ENCODE measurements at regions not wholly inside any gene's neighbourhood (a gene's known extent, or its start where the extent isn't known, plus 50 kb on each side); places are given as distances from the start of the nearest gene placed in this dataset.

GRCh38 chr3:103385961-103386656, 951.3 kb downstream of the ZPLD1 start:
- DNase-seq = no peak

GRCh38 chr3:103388214-103388613, 953.4 kb downstream of the ZPLD1 start:
- no peak for DNase-seq

GRCh38 chr3:103389356-103389755, 954.5 kb downstream of the ZPLD1 start:
- DNase-seq = no peak

GRCh38 chr3:103393395-103394186, 958.8 kb downstream of the ZPLD1 start:
- no peak for DNase-seq

- no peak for DNase-seq
These were observed 968.4 kb downstream of the ZPLD1 start for GRCh38 chr3:103403191-103403590.

- no peak for DNase-seq
These were observed 971.6 kb downstream of the ZPLD1 start for GRCh38 chr3:103406320-103406850.

- DNase-seq = no peak
These were observed 975.4 kb downstream of the ZPLD1 start for GRCh38 chr3:103410231-103410630.

- DNase-seq = no peak
These were observed 986.6 kb downstream of the ZPLD1 start for GRCh38 chr3:103421460-103421859.

GRCh38 chr3:103437883-103438282, 1003.1 kb downstream of the ZPLD1 start:
- no peak for DNase-seq

GRCh38 chr3:103440539-103441203, 1005.9 kb downstream of the ZPLD1 start:
- no peak for DNase-seq

- no peak for DNase-seq
These were observed 1012.3 kb downstream of the ZPLD1 start for GRCh38 chr3:103446953-103447629.

- no peak for DNase-seq
These were observed 1018.3 kb downstream of the ZPLD1 start for GRCh38 chr3:103453152-103453551.

- DNase-seq = no peak
These were observed 1025.0 kb downstream of the ZPLD1 start for GRCh38 chr3:103459815-103460214.

- no peak for DNase-seq
These were observed 1035.7 kb downstream of the ZPLD1 start for GRCh38 chr3:103470498-103470897.

GRCh38 chr3:103494011-103494410, 1059.2 kb downstream of the ZPLD1 start:
- DNase-seq = no peak

- DNase-seq = no peak
These were observed 1059.7 kb downstream of the ZPLD1 start for GRCh38 chr3:103494512-103494911.

GRCh38 chr3:103495186-103495585, 1060.4 kb downstream of the ZPLD1 start:
- DNase-seq = no peak

- DNase-seq = no peak
These were observed 1064.5 kb downstream of the ZPLD1 start for GRCh38 chr3:103499132-103499900.

GRCh38 chr3:103499967-103500366, 1065.2 kb downstream of the ZPLD1 start:
- DNase-seq = no peak

GRCh38 chr3:103510760-103511159, 1075.9 kb downstream of the ZPLD1 start:
- no peak for DNase-seq

GRCh38 chr3:103511891-103512290, 1077.1 kb downstream of the ZPLD1 start:
- DNase-seq = no peak

GRCh38 chr3:103512595-103512994, 1077.8 kb downstream of the ZPLD1 start:
- DNase-seq = no peak

Measured in effector CD4-positive, alpha-beta T cell (primary cell).